ENCODE measurements at regions not wholly inside any gene's neighbourhood (a gene's known extent, or its start where the extent isn't known, plus 50 kb on each side); places are given as distances from the start of the nearest gene placed in this dataset.

- no peak for DNase-seq
These were observed 53.1 kb upstream of the CCL1 start for GRCh38 chr17:34416116-34416515.

DNA sequence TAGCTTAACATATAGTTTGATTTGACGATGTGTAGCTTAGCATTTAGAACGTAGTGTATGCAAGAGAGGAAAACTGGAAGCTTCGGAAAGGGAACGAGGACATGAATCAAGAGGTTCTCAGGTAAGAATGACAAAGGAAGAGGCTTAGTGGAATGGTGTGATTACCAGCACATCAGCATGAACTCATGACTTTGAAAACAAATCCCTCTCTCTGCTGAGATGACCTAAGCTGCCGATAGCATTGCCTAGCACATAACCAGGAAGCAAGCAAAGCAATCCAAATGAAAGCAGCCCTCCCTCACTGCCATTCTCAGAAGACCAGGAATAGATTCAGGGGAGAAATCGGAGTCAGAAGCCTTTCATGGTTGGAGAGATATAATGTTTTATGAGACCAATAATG, 51.3 kb upstream of the CCL1 start:
- DNase-seq: no peak

- DNase-seq: no peak
These were observed 50.5 kb upstream of the CCL1 start for GRCh38 chr17:34413443-34414119.

- no peak for DNase-seq
These were observed 50.0 kb upstream of the CCL1 start for GRCh38 chr17:34412965-34413441.

All from renal pelvis (tissue), 1 donor.